Fibroblast of skin of left quadriceps (primary cell): ENCODE measurements at regions not wholly inside any gene's neighbourhood (a gene's known extent, or its start where the extent isn't known, plus 50 kb on each side); places are given as distances from the start of the nearest gene placed in this dataset.

Experiments
- DNase-seq, 2 experiments: peaks; one replicate each; pipeline ENCODE4 v3.0.0-alpha.2; 2013; ENCODE audit warnings: low read depth in 2 of 2

- no peak for DNase-seq
Observed at GRCh38 chr18:73790587-73790986, 357.0 kb downstream of the FBXO15 start.

- no peak for DNase-seq
Observed at GRCh38 chr18:73787316-73787715, 360.3 kb downstream of the FBXO15 start.

- peak; percentile 20 to 24 for DNase-seq
Observed at GRCh38 chr18:73785300-73785699, 362.3 kb downstream of the FBXO15 start.

- DNase-seq: no peak
Observed at GRCh38 chr18:73784853-73785252, 362.8 kb downstream of the FBXO15 start.

- DNase-seq: no peak
Observed at GRCh38 chr18:73782405-73782804, 365.2 kb downstream of the FBXO15 start.

- no peak for DNase-seq
Observed at GRCh38 chr18:73780218-73780617, 367.4 kb downstream of the FBXO15 start.

GRCh38 chr18:73778032-73778359, 369.6 kb downstream of the FBXO15 start:
- DNase-seq: no peak

- DNase-seq: no peak
Observed at GRCh38 chr18:73777356-73778031, 370.1 kb downstream of the FBXO15 start.

- no peak for DNase-seq
Observed at GRCh38 chr18:73774811-73775509, 372.7 kb downstream of the FBXO15 start.

- DNase-seq: no peak
Observed at GRCh38 chr18:73768043-73768442, 379.6 kb downstream of the FBXO15 start.

- DNase-seq: no peak
Observed at GRCh38 chr18:73766910-73767515, 380.6 kb downstream of the FBXO15 start.

GRCh38 chr18:73758446-73758845, 389.2 kb downstream of the FBXO15 start:
- DNase-seq: no peak

- DNase-seq: no peak
Observed at GRCh38 chr18:73756256-73757091, 391.2 kb downstream of the FBXO15 start.

GRCh38 chr18:73752965-73753364, 394.7 kb downstream of the FBXO15 start:
- DNase-seq: no peak

- no peak for DNase-seq
Observed at GRCh38 chr18:73752546-73752945, 395.1 kb downstream of the FBXO15 start.

- no peak for DNase-seq
Observed at GRCh38 chr18:73750052-73750451, 397.6 kb downstream of the FBXO15 start.

- no peak for DNase-seq
Observed at GRCh38 chr18:73749304-73749703, 398.3 kb downstream of the FBXO15 start.

GRCh38 chr18:73748731-73749130, 398.9 kb downstream of the FBXO15 start:
- DNase-seq: no peak

- DNase-seq: no peak
Observed at GRCh38 chr18:73746101-73746500, 401.5 kb downstream of the FBXO15 start.

GRCh38 chr18:73742957-73743356, 404.7 kb downstream of the FBXO15 start:
- no peak for DNase-seq

- no peak for DNase-seq
Observed at GRCh38 chr18:73741946-73742345, 405.7 kb downstream of the FBXO15 start.

- no peak for DNase-seq
Observed at GRCh38 chr18:73739098-73739497, 408.5 kb downstream of the FBXO15 start.
